Panc1 (cell line): ENCODE measurements at regions not wholly inside any gene's neighbourhood (a gene's known extent, or its start where the extent isn't known, plus 50 kb on each side); places are given as distances from the start of the nearest gene placed in this dataset.

ENCODE experiments used
- POLR2AphosphoS5 ChIP-seq: IDR thresholded peaks from 2 replicates; pipeline ENCODE4 v1.6.1; 2012; ENCODE audit warnings: mild to moderate bottlenecking, low read depth, low read length, moderate library complexity
- REST ChIP-seq, 2 experiments: IDR thresholded peaks; 2 replicates each; pipeline ENCODE4 v1.6.1; 2011 to 2012; ENCODE audit warnings: low read depth in 2 of 2, control low read depth in 1 of 2, low read length in 1 of 2, mild to moderate bottlenecking in 1 of 2, moderate library complexity in 1 of 2; ENCODE audit not compliant: insufficient read depth in 1 of 2
- TCF7L2 ChIP-seq: IDR thresholded peaks from 2 replicates; pipeline ENCODE4 v1.6.1; 2011; ENCODE audit warnings: mild to moderate bottlenecking, low read depth, low read length, inconsistent platforms
- TF ChIP-seq, protein P1 (sequence below): fragments of 450-650 bp; IDR thresholded peaks from 2 replicates; pipeline ENCODE4 v1.5.1; 2017; ENCODE audit warnings: mild to moderate bottlenecking

- TF ChIP-seq, protein P1, sequence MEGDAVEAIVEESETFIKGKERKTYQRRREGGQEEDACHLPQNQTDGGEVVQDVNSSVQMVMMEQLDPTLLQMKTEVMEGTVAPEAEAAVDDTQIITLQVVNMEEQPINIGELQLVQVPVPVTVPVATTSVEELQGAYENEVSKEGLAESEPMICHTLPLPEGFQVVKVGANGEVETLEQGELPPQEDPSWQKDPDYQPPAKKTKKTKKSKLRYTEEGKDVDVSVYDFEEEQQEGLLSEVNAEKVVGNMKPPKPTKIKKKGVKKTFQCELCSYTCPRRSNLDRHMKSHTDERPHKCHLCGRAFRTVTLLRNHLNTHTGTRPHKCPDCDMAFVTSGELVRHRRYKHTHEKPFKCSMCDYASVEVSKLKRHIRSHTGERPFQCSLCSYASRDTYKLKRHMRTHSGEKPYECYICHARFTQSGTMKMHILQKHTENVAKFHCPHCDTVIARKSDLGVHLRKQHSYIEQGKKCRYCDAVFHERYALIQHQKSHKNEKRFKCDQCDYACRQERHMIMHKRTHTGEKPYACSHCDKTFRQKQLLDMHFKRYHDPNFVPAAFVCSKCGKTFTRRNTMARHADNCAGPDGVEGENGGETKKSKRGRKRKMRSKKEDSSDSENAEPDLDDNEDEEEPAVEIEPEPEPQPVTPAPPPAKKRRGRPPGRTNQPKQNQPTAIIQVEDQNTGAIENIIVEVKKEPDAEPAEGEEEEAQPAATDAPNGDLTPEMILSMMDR = no peak
- TF ChIP-seq POLR2AphosphoS5 = no peak
- no peak for TF ChIP-seq REST (IDR thresholded peaks at IDR 0.05; ENCODE audit: insufficient read depth in 1 of 2, low read depth in 2 of 2, low read length in 1 of 2)
- TF ChIP-seq TCF7L2 = no peak
Observed at GRCh38 chr1:29808141-29808995, 572.0 kb downstream of the PTPRU start.
